Stimulated activated effector memory CD8-positive, alpha-beta T cell treated with anti-CD3 and anti-CD28 coated beads, Interleukin-12 subunit alpha, Interleukin-12 subunit beta, amount 100 ng/mL, for 72 hours (primary cell): ENCODE measurements at regions not wholly inside any gene's neighbourhood (a gene's known extent, or its start where the extent isn't known, plus 50 kb on each side); places are given as distances from the start of the nearest gene placed in this dataset.

Source experiments
- ATAC-seq: fragments of 150-1000 bp; cut with Tn5 transposase; 2 replicates; pipeline ENCODE4 v1.10.0; 2021
- DNase-seq, 2 donors: peaks; one replicate each; pipeline ENCODE4 v3.0.0; 2021 to 2022; ENCODE audit warnings: low spot score in 2 of 2
- H3K27ac Mint-ChIP-seq: one replicate; pipeline ENCODE4 v1.8.0; 2022; ENCODE audit warnings: mild to moderate bottlenecking, mixed read lengths
- H3K36me3 Mint-ChIP-seq: one replicate; pipeline ENCODE4 v1.8.0; 2022; ENCODE audit warnings: mild to moderate bottlenecking, mixed read lengths
- H3K4me1 Mint-ChIP-seq: one replicate; pipeline ENCODE4 v1.8.0; 2022; ENCODE audit warnings: mixed read lengths
- H3K4me3 Mint-ChIP-seq: one replicate; pipeline ENCODE4 v1.8.0; 2022; ENCODE audit warnings: mild to moderate bottlenecking, mixed read lengths
- H3K9me3 Mint-ChIP-seq: one replicate; pipeline ENCODE4 v1.8.0; 2022; ENCODE audit warnings: mixed read lengths

DNA sequence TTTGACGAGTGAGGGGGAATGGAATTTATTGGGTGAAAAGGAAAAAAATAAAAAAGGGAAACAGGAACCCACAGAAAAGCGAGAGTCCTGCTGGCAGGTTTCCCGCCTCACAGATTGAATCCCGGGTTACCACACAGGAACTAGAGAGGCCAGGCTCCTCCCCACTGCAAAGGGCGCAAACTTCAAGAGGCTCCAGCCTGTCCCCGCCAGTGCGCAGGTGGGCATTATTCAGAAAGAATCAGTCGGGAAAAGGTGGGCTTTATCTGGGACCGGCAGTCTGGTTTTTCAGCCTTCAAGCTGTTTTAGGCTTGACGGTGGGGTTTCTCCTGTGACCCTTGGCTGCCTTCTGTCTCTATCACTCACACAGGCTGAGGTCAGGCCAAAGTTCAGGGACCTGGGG is 1496.8 kb downstream of the RPA4 start:
- DNase-seq: no peak
- Mint-ChIP-seq H3K9me3 (peaks cover 6% of the 10 kb centered on the region), H3K36me3 (no peaks in the 10 kb centered on the region), H3K4me3 (no peak overlapping the region), H3K27ac (no peak overlapping the region), H3K4me1 (no peaks in the 10 kb centered on the region)
- no peak for ATAC-seq

DNA sequence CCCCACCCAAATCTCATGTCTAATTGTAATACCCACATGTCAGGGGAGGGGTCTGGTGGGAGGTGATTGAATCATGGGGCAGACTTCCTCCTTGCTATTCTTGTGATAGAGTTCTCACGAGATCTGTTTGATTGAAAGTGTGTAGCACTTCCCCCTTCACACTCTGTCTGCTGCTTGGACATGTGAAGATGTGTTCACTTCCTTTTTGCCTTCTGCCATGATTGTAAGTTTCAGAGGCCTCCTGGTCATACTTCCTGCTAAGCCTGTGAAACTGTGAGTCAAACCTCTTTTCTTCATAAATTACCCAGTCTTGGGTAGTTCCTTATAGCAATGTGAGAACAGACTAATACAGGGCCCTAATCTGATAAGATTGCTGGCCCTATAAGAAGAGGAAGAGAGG is 1514.8 kb downstream of the RPA4 start:
- no peak overlapping the region for H3K27ac Mint-ChIP-seq
- no peak for ATAC-seq
- no peak overlapping the region for H3K4me3 Mint-ChIP-seq
- peaks cover 3% of the 10 kb centered on the region for H3K9me3 Mint-ChIP-seq
- H3K4me1 Mint-ChIP-seq: no peaks in the 10 kb centered on the region
- no peaks in the 10 kb centered on the region for H3K36me3 Mint-ChIP-seq
- DNase-seq: no peak

DNA sequence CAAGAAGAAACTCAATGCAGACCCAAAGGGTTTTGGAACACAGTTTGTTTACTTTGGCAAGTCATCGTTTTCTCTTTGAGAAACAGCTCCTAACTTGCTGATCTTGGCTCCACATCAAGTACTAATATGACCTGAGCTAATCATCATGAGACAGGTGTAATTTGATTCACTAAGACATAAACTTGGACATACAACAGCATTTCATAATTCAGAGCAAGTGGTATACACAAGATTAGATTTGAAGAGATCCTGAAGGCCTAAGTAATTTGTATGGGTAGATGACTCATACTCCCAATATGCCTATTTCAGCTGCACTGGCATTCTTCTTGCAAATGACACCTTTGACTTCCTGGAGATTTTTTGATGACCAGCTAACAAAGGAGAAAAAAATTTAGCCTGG is 1521.7 kb downstream of the RPA4 start:
- no peaks in the 10 kb centered on the region for H3K4me1 Mint-ChIP-seq
- no peak for DNase-seq
- ATAC-seq: no peak

DNA sequence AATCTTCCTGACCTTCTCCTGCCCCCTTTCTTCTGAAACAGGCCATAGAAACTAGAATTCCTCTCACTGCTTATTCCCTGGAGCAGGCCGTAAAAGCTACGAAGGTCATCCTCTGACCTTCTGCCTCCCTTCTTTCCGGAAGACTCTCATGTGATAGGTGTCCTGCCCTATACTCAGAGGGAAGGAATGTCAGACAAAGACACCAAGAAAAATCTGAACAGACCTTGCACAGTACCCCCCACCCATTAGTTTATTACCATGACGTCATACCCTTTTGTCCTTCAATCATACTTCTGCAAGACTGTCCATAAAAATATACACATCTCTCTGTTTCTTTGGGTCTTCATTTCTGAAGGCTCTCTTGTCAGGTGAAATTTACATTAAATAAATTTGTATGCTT is 1523.9 kb downstream of the RPA4 start:
- Mint-ChIP-seq H3K4me1 (no peaks in the 10 kb centered on the region), H3K27ac (no peak overlapping the region), H3K9me3 (peaks cover 11% of the 10 kb centered on the region), H3K36me3 (no peaks in the 10 kb centered on the region), H3K4me3 (no peak overlapping the region)
- no peak for DNase-seq
- no peak for ATAC-seq

More for the DNA sequence above, 1521.7 kb downstream of the RPA4 start:
- no peak overlapping the region for H3K27ac Mint-ChIP-seq
- peaks cover 11% of the 10 kb centered on the region for H3K9me3 Mint-ChIP-seq
- H3K4me3 Mint-ChIP-seq: no peak overlapping the region
- no peaks in the 10 kb centered on the region for H3K36me3 Mint-ChIP-seq

DNA sequence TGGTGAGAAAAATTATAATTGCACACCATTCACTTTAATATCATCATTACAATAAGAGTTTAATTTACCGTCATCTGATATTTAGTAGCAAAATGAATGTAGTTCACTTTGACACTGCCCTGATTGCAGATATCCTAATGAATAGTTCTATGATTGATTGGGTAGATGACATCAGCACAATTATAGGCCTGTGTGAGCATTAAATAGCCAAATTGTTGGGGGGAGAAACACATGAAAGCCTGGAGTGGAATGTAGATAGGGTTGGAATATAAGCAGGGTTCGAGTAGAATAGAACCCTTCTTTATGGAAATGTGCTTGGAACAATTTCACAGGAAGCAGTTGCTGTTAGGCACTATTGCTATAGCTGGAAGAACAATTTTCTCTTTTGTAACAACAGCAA is 1526.2 kb downstream of the RPA4 start:
- Mint-ChIP-seq H3K27ac (no peak overlapping the region), H3K36me3 (no peaks in the 10 kb centered on the region), H3K4me1 (no peaks in the 10 kb centered on the region), H3K4me3 (no peak overlapping the region), H3K9me3 (peaks cover 3% of the 10 kb centered on the region)
- no peak for DNase-seq
- ATAC-seq: no peak

DNA sequence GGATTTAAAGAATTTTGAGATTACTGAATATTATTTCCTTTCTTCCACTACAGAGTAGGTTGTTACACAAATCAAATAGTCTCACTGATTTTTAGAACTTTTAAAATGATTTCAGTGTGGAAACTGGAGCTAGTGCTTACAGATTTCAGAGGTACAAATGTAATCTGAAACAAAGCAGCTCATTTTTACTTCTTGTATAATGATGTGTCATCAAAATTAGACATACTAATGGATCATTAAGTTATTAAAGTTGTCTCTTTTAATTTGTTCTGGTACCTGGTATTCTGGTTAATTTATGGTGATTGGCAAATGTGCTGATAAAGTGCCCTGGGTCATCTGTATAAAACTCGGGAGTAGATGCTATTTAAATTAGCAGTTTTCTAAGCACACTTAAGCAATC is 1528.3 kb downstream of the RPA4 start:
- H3K4me1 Mint-ChIP-seq: no peaks in the 10 kb centered on the region
- H3K4me3 Mint-ChIP-seq: no peak overlapping the region
- no peak for ATAC-seq
- DNase-seq: no peak
- no peak overlapping the region for H3K27ac Mint-ChIP-seq
- H3K36me3 Mint-ChIP-seq: no peaks in the 10 kb centered on the region
- H3K9me3 Mint-ChIP-seq: peaks cover 3% of the 10 kb centered on the region

DNA sequence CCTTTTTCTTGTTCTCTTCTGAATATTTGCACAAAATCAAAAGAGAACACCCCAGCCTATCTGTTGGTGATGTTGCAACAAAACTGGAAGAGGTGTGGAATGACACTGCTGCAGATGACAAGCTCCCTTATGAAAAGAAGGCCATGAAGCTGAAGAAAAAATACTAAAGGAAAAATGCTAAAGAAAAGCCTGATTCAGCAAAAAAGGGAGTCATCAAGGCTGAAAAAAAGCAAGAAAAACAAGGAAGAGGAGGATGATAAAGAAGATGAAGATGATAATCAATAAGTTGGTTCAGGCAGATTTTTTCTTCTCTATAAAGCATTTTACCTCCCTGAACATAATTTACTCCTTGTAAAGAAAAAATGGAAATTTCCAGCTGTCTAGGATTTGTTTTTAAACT is 1538.8 kb downstream of the RPA4 start:
- Mint-ChIP-seq H3K36me3 (no peaks in the 10 kb centered on the region), H3K4me3 (no peak overlapping the region), H3K4me1 (no peaks in the 10 kb centered on the region), H3K27ac (no peak overlapping the region), H3K9me3 (peaks cover 3% of the 10 kb centered on the region)
- DNase-seq (no peak), ATAC-seq (no peak)

DNA sequence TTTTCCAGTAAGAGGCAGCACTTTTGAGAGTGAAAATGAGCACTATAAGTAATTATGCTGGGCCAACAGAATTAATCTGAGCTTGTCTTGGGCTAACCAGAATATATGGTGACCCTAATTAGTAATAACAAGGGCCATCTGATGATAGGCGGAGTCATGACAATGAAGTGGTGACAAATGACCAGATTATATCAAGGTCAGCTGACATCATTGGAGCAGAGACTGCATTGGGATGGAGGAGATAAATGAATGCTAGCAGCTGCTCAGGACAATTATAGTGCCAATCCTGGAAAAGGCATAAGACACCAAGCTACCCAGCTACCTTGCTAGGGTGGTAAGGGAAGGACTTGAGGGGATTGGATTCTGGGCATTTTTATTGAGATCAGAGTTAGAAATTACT is 1548.7 kb downstream of the RPA4 start:
- ATAC-seq (no peak), DNase-seq (no peak)
- H3K4me1 Mint-ChIP-seq: no peaks in the 10 kb centered on the region
- H3K27ac Mint-ChIP-seq: no peak overlapping the region
- no peaks in the 10 kb centered on the region for H3K36me3 Mint-ChIP-seq
- no peak overlapping the region for H3K4me3 Mint-ChIP-seq
- H3K9me3 Mint-ChIP-seq: peaks cover 1% of the 10 kb centered on the region

DNA sequence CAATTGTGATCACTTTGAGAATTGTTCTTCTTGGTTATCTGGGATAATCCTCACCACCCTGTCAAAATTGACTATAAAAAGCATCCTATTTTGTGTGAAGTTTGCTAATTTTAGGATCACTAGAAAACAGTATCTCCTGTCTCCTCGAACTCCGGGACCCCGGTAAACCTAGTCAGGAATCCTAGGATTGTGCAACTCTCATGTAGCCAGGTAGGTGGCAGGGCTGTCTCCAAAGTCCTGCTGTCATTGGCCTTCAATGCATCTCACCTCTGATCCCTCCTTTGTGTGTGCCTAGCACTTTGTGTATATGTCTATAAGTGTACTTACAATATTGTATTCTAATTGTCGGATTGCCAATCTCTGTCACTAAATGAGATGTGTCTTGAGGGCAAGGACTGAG is 1564.8 kb downstream of the RPA4 start:
- H3K9me3 Mint-ChIP-seq: no peaks in the 10 kb centered on the region
- H3K4me1 Mint-ChIP-seq: no peaks in the 10 kb centered on the region
- DNase-seq: no peak
- H3K36me3 Mint-ChIP-seq: no peaks in the 10 kb centered on the region
- no peak overlapping the region for H3K4me3 Mint-ChIP-seq
- no peak overlapping the region for H3K27ac Mint-ChIP-seq
- no peak for ATAC-seq

DNA sequence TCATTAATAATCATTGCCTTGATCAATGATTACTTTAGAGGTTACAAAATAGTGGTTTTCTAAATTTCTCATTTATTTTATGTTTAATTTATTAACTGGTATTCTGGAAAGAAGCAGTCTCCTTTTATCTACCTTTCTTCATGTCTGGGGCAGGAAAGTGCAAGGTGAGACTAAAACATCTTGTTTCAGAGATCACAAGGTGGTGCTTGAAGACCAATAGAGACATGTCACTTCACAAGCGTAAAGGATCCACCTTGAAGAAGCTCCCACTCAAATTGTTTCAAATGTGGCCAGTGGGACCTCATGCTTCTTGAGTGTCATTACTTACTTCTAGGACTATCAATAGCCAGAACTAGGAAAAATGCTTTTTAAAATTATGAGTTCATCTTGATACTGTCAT is 1568.7 kb downstream of the RPA4 start:
- DNase-seq (no peak), ATAC-seq (no peak)
- Mint-ChIP-seq H3K4me3 (no peak overlapping the region), H3K27ac (no peak overlapping the region), H3K36me3 (no peaks in the 10 kb centered on the region), H3K4me1 (no peaks in the 10 kb centered on the region), H3K9me3 (no peaks in the 10 kb centered on the region)

DNA sequence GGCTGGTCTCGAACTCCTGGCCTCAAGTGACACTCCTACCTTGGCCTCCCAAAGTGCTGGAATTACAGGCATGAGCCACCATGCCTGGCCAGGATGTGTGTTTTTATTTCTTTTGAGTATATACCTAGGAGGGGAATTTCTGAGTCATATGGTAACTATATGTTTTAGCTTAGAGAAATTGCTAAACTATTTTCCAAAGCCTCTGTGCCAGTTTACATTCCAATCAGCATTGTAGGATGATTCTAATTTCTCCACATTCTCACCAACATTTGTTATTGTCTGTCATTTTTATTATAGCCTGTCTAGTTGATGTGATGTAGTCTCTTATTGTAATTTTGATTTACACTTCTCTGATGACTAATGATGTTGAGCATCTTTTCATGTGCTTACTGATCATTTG is 1576.0 kb downstream of the RPA4 start:
- no peaks in the 10 kb centered on the region for H3K4me1 Mint-ChIP-seq
- H3K36me3 Mint-ChIP-seq: no peaks in the 10 kb centered on the region
- H3K27ac Mint-ChIP-seq: no peak overlapping the region
- H3K9me3 Mint-ChIP-seq: no peaks in the 10 kb centered on the region
- DNase-seq (no peak), ATAC-seq (no peak)
- no peak overlapping the region for H3K4me3 Mint-ChIP-seq

DNA sequence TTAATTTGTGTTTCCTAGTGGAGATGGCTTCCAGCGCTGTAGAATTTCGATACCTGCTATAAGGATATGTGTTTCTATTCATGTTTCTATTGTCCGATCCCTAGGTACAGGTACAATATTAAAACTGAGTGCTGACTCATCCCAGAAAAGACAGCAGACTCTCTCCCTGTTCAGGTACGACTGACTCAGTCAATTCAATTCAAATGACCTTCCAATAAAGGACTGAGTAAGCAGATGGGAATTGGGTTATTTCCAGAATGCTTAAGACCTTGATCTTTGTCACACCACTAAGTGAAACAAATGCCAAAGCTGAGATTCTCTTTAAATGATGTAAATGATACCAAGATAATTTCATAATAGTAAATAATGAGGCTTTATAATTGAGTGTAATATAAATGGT is 1596.9 kb downstream of the RPA4 start:
- ATAC-seq (no peak), DNase-seq (no peak)
- H3K36me3 Mint-ChIP-seq: no peaks in the 10 kb centered on the region
- no peaks in the 10 kb centered on the region for H3K4me1 Mint-ChIP-seq
- H3K27ac Mint-ChIP-seq: no peak overlapping the region
- no peak overlapping the region for H3K4me3 Mint-ChIP-seq
- H3K9me3 Mint-ChIP-seq: no peaks in the 10 kb centered on the region

DNA sequence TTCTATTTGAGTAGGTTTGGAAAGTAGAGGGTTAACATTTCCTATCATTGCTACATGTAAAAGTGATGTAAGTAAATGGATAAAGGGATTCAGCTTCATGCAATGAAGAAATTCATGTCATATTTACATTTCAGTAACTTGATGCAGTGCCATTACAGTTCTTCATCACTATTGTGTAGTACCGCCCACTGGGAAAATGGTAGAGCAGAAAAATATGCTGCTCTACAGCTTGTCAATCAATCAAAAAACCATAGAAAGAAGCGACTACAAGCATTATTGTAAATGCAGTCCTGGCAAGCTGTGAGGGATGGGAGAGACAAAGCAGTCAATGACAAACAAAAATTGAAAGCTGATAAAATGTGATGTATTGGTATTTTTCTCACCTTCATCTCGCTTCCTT is 1597.9 kb downstream of the RPA4 start:
- Mint-ChIP-seq H3K36me3 (no peaks in the 10 kb centered on the region), H3K4me1 (no peaks in the 10 kb centered on the region), H3K27ac (no peak overlapping the region), H3K4me3 (no peak overlapping the region), H3K9me3 (no peaks in the 10 kb centered on the region)
- no peak for DNase-seq
- ATAC-seq: no peak

DNA sequence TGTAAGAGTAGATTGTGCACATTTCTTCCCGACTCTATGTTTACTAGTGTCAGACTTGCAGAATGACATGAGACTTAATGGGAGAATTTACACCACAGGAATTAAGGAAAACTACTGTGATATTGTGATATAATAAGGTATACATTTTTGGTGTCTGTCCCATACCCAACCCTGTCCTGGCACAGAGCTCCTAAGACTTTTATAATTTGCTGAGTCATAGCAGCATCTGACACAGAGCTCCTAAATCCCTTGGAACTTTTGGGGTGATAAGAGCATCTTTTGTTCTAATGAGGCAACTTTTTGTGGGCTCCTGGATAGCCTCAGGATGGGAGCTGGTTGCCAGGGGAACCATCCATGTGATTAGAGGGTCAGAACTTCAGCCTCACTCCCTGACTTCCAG is 1607.0 kb downstream of the RPA4 start:
- H3K27ac Mint-ChIP-seq: no peak overlapping the region
- DNase-seq (no peak), ATAC-seq (no peak)
- H3K4me1 Mint-ChIP-seq: no peaks in the 10 kb centered on the region
- peaks cover 3% of the 10 kb centered on the region for H3K9me3 Mint-ChIP-seq
- H3K4me3 Mint-ChIP-seq: no peak overlapping the region
- no peaks in the 10 kb centered on the region for H3K36me3 Mint-ChIP-seq

DNA sequence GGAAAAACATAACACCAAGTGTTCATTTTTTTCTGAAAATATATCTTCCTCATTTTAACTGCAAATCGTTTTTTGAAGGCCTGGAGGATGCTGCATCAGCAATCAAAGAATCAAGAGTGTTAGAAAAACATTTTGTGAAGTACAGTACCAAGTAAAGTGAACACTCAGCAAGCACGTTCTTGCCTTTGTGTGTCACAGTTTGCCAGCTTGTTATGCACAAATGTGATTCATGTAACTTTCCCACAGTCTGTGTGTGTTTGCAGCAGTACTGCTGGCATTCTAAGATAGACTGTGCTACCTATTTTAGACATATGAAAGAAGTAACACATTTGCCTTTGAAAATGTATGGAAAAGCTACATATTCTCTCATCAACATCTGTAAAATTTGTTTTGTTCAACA is 1617.7 kb downstream of the RPA4 start:
- no peak for DNase-seq
- no peak overlapping the region for H3K27ac Mint-ChIP-seq
- H3K4me1 Mint-ChIP-seq: no peaks in the 10 kb centered on the region
- no peak for ATAC-seq
- no peak overlapping the region for H3K4me3 Mint-ChIP-seq
- no peaks in the 10 kb centered on the region for H3K36me3 Mint-ChIP-seq
- H3K9me3 Mint-ChIP-seq: peaks cover 7% of the 10 kb centered on the region

DNA sequence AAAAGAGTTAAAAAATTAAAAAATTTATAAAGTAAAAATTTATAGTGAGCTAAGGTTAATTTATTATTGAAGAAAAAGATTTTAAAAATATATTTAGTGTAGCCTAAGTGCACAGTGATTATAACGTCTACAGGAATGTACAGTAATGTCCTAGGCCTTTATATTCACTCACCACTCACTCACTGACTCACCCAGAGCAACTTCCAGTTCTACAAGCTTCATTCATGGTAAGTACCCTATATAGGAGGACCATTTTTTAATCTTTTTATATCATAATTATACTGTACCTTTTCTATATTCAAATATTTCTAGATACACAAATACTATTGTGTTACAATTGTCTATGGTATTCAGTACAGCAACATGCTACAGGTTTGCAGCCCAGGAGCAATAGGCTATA is 1623.2 kb downstream of the RPA4 start:
- no peak for ATAC-seq
- Mint-ChIP-seq H3K36me3 (no peaks in the 10 kb centered on the region), H3K4me3 (no peak overlapping the region), H3K9me3 (peaks cover 6% of the 10 kb centered on the region), H3K4me1 (no peaks in the 10 kb centered on the region), H3K27ac (no peak overlapping the region)
- no peak for DNase-seq

DNA sequence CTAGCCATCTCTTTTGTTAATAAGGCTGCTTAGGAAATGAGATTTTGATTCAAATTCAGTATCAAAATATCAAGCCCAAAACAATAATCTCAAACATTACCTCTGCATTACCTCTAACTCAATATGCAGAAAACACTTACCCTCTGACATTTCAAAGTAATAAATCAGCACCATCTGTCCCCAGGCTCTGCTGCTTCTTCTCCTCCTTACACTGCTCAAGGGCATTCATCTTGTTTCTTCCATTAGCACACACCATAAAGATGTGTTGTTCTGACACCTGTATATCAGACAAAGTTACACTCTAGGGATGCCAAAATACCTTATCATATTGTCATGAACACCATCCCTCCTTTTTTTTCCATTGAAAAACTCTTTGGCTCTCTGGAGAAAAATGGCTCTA is 1630.3 kb downstream of the RPA4 start:
- H3K27ac Mint-ChIP-seq: no peak overlapping the region
- ATAC-seq (no peak), DNase-seq (no peak)

More for the DNA sequence above, 1630.3 kb downstream of the RPA4 start:
- no peaks in the 10 kb centered on the region for H3K4me1 Mint-ChIP-seq
- H3K36me3 Mint-ChIP-seq: no peaks in the 10 kb centered on the region
- peaks cover 3% of the 10 kb centered on the region for H3K9me3 Mint-ChIP-seq
- H3K4me3 Mint-ChIP-seq: no peak overlapping the region
